ENCODE measurements at regions not wholly inside any gene's neighbourhood (a gene's known extent, or its start where the extent isn't known, plus 50 kb on each side); places are given as distances from the start of the nearest gene placed in this dataset.

DNA sequence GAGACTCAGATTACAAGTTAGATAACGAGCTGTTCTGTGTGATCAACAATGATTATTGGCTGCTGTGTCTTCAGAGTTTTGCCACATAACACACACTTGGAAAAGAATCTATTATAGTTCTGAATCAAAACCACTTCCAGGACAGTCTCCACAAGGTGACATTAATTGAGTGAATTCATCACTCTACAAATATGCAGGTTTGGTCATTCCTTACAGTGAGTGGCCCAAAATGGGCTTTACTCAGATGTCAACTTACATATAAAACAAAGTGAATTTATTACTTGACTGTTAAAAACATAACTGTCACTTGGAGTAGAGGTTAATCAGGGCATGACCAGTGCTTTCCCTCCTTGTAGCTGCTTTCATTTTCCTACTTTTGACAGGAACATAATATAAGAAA lies 984.3 kb downstream of the REEP3 start:
- no peak for DNase-seq (ENCODE audit: low read depth in 2 of 2)

DNA sequence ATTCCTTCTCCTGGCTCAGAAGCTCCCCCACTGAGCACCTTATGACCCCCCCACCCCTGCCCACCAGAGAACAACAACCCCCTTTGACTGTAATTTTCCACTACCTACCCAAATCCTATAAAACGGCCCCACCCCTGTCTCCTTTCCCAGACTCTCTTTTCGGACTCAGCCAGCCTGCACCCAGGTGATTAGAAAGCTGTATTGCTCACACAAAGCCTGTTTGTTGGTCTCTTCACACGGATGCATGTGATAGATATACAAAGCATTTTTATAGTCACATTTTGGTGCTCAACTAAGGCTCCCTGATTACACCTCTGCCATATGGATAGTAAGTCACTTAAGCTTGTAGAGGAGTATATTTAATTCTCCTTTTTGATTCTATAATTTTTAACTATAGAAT lies 985.8 kb downstream of the REEP3 start:
- DNase-seq (ENCODE audit: low read depth in 2 of 2) = no peak

DNA sequence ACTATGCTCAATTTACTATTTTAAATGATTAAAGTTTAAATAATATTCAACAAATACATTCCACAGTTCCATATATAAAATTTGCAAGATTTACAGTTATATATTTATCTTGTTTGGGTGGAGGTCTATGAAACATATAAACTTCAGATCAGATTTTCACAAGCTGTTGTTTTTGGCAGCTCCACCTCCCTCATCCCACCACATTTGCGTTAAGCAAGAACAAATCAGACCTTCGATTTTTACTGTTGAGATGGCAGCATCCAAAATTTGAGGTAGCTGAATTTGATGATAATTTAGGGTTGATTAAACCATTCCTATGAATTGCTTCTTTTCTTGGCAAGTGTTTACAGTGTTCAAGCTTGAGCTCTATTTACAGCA lies 986.4 kb downstream of the REEP3 start:
- no peak for DNase-seq (ENCODE audit: low read depth in 2 of 2)

DNA sequence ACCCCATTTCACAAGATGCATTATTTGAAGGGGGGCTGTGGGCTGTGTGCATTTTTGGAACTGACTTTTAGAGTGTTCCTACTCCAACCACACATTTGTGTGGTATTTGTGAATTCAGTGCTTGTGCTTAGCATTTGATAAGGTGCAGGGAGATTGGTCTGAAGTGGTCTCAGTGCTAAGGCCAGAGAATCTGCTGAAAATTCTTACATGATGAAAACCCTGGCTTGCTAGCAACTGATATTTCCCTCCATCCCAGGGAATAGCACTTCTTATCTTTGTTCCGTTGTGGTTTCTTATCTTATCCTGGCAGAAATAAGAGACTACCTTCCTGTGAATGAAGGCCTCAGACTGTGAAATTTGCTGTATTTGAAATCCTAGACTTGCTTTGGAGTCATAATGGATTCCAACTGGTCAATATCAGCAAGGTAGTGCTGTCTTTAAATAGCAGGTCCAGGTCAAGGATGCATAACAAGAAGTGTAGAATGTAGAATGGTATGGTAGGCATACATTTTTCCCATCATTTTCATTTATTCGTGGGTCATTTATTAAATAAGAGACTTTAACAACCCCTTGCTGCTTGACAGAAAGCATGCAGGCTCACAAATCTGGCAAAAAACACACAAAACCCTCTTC lies 986.9 kb downstream of the REEP3 start:
- no peak for DNase-seq (ENCODE audit: low read depth in 2 of 2)

DNA sequence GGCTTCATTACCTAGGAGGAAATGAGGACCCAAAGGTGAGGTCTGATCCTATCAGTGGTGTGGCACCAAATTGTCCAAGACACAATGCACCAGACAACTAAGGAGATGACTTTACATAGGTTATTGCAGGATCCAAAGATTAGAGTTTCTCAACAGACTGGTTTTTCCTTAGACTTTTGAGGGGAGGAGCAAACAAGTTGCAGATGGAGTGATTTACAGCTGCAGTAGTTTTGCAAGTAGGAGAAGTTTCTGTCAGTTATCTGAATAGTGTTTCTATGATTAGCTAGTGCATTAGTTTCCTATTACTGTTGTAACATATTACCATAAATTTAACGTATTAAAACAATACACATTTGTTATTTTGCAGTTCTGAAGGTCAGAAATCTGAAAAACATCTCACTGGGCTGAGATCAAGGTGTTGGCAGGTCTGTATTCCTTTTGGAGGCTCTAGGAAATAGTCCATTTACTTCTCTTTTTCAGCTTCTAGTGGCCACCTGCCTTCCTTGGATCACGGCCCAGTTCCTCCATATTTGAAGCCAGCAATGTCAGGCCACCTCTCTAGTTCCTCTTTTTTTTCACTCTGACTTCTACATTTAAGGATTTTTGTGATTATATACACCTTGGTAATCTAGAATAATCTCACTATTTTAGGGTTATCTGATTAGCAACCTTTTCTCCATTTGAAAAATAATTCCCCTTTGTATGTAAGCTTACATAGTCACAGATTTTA lies 994.9 kb downstream of the REEP3 start:
- DNase-seq (ENCODE audit: low read depth in 2 of 2) = no peak

DNA sequence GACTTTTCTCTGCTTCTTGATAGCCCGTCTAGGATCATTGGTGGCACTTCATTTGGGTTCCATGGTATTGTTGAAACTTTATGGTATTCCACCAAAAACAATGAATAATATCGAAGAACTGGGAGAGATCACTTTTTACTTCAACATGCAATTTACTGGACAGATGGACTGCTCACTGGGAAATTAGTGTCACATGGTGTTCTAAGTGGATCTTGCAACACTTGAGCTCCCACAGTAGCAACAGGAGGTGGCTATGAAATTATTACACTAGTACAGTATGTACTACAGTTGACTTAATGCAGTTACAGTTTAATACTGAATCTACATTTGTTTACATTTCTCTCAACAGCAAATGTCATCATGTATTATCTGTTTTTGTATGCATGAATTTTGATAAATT lies 997.3 kb downstream of the REEP3 start:
- DNase-seq (ENCODE audit: low read depth in 2 of 2) = no peak

DNA sequence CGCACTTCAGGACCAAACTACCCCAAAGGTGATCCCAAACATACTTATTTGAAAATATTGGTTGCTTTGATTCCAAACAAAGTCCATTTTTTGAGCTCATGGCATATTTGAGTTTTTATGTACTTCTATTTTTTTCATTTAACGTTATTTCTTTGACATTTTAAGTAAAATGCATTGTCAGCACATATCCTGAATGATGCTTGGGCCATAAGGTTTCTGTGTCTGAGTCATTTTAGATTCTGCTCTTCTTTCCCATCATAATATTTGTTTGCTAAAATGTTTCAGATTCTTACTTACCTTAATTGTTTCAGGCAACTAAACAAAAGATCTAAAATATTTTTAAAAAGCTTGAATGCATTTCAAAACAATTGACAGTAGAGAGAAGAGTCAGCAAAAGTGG lies 998.2 kb downstream of the REEP3 start:
- no peak for DNase-seq (ENCODE audit: low read depth in 2 of 2)

DNA sequence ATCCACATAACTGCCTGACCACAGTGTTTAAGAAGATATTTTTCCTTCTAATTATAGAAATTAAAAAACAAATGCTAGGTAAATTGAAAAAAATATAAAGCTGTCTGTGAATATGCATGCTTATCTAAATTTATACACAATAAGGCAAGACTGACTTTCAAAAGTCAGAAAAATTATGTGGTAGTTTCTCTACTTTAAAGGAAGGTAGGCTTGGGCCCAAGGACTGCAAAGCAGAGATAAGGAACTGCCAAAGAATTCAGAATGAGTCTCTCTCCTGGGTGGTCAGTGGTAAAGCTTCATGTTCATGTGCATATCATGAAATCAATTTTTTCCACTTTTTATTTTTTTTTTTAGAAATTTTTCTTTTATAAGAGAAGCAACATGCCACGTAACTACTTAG lies 998.6 kb downstream of the REEP3 start:
- DNase-seq (ENCODE audit: low read depth in 2 of 2) = no peak

DNA sequence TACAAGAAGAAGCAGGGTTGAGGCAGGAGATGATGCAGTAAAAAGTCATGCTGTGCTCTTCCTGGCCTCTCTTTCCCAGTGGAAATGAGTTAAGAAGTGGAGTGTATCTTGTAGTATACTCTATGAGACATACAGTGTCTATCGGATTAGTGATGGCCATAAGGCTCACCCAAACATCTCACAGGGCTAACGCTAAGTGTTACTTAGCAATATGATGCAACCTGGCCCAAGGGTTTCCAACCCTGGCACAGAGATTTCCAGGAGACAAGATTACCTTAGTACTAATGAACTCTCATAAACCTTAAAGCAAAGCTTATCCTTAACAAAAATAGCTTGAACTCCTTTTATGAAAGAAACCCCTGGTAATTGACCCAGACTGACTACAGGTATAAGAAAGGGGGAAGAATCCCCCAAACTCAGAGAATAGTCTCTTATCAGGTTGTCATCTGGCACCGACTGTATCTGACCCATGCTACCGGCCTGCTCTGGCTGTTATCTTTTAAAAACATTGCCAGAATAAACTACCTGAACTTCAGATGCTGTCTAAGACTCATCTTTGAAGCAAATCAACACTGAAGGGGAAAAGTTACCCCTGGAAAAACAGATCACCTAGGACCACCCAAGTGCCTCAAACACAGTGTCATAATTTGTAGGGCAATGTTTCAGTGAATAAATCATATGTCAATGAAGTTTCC lies 1002.0 kb downstream of the REEP3 start:
- no peak for DNase-seq (ENCODE audit: low read depth in 2 of 2)

DNA sequence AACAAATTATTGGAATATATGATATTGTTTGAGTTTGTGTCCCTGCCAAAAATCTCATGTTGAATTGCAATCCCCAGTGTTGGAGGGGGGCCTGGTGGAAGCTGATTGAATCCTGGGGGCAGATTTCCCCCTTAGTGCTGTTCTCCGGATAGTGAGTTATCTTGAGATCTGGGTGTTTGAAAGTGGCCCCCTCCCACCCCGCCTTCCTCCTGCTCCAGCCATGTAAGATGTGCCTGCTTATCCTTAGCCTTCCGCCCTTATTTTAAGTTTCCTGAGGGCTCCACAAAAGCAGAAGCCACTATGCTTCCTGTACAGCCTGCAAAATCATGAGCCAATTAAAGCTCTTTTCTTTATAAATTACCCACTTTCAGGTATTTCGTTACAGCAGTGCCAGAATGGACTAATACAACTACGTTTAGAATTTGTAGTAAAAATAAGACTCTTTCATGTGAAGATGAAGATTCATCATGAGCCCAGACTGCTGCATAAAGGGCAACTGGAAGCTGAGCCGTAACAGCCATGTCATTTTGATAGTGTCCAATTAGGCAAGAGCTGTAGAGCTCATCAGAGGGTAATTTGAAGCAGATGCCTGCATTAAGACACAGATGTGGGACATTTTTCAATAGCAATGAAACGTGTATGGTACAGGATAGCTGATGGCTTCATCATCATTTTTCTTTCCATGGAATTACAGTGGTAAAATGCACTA lies 1007.2 kb downstream of the REEP3 start:
- DNase-seq (ENCODE audit: low read depth in 2 of 2) = no peak

DNA sequence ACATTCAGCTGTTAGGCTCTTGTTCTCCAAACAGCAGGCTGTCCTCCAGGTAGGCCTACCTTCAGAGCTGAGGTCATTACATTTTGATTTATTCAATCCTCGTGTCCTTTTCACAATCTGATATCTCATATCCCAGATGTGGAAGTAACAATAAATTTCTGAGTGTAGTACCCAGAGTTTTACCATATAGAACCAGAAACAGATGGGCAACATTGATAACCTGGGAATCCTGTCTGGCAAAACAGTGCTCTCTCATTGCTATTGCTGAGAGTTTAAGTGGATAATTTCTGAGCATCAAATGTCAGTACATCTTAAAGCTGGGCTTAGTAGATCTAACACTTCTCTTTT lies 1007.8 kb downstream of the REEP3 start:
- no peak for DNase-seq (ENCODE audit: low read depth in 2 of 2)

DNA sequence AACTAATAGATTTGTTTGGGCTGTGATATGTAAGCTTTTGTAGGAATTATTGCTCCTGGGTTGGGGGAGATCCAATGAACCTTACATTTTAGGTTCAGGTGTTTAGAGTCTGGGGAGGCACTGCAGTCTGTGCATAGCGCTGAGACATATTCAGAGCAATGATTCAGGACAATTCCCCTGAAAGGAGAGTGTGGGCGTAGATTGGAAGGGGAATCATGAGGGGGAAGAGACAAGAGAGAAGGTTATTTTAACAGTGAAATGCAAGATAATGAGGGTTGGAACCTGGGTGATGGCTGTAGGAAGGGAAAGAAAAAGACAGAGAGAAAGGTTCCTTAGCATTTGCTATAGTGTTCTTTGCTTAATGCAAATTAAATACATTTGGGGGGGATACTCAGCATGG lies 1013.4 kb downstream of the REEP3 start:
- no peak for DNase-seq (ENCODE audit: low read depth in 2 of 2)

DNA sequence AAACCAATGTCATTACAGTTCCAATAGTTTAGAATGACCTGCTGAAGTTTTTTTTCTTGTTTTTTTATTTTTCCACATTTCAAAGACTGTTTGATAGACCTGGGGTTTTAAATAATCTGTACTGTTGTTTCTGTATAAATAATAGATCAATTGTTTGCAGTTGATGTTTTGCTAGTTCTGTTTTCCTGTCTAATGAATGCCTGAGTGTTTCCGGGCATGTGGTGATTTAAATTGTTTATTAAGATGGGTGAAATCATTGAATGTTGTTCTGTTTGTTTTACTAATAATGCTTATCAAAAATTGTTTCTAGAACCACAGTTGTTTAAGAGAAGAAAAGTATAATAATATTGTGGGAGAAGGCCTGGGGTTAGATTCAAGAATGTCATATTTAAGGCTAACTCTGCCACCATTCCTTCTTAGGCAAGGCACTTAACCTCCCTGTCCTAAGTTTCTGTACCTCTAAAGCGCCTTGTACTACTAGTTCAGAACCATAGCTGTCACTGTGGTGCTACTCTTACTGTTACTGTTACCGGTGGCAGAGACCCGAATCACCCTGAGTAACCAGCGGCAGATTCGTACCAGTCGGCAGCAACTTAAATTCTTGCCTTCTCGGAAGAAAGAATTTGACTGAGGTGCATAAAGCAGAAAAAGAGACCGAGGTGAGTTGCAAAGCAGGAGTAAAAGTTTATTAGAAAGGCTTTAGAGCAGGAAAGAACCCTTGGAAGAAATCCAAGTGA lies 1014.1 kb downstream of the REEP3 start:
- DNase-seq (ENCODE audit: low read depth in 2 of 2) = no peak

DNA sequence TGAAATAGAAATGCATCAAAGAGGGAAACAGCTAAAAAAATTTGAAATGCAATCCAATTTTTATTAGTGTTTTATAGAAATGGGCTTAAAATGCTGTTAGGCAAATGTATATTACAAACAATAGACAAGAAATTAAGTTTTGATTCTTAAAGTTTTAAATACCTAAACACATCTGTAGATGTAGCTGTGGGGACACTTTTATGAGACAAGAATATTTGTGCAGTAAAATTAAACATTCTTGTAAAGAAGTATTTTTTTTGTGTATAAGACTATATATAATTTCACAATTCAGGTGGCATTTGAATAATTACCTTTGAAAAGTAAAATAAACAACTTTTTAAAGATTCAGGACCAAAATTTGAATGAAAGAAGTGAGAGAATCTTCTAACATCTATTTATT lies 1015.9 kb downstream of the REEP3 start:
- no peak for DNase-seq (ENCODE audit: low read depth in 2 of 2)

DNA sequence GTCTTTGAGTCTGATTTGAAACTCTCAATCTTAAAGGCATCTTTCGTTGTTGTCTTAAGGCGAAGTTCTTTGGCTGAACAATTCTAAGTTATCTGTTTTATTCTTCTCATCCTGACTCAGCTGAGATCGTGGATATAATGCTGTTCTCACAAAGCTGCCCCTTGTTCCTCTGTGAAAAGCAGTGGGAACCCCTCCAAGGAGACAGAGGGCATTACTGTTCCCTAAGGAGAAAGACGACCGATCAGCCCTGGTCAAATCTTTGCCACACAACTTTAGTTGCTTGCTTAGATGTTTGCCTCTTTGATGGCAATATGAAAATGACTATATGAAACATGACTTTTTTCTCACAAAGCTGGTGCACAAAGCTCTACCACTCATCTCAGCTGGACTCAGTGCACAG lies 1016.7 kb downstream of the REEP3 start:
- DNase-seq (ENCODE audit: low read depth in 2 of 2) = no peak

DNA sequence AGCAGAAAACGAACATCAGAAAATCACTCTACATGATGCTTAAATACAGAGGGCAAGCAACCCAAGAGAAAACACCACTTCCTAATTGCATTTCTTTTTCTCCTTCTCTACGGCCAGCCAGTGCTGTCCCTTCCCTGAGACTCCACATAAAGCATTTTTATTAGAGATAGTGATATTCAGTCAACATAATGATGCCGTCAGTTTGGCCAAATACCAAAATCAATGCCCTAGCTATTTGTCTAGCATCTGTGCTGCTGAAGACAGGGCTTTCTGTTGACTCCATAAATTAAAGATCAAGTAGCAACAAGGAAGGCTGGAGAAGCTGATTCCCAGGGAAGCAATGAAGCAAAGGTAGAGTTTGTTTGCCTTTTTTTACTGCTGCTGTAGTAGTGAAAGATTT lies 1024.9 kb downstream of the REEP3 start:
- DNase-seq (ENCODE audit: low read depth in 2 of 2) = no peak

DNA sequence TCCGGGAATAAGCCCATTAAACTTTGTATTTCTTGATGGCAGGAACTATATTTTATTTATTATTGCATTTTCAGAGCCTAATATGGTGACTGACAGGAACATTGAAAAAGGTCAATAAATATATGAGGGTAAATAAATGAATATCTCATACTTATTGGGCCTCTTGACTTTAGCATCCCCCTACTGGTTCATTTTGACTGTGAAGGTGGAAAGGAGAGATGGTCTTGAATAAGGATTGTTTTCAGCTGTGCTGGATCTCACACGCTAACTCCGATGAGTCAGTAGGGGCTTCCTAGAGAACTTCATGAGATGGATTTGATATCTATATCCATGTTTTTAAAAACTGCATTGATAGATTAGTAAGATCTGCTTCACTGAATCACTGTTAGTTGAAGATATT lies 1026.0 kb downstream of the REEP3 start:
- no peak for DNase-seq (ENCODE audit: low read depth in 2 of 2)

DNA sequence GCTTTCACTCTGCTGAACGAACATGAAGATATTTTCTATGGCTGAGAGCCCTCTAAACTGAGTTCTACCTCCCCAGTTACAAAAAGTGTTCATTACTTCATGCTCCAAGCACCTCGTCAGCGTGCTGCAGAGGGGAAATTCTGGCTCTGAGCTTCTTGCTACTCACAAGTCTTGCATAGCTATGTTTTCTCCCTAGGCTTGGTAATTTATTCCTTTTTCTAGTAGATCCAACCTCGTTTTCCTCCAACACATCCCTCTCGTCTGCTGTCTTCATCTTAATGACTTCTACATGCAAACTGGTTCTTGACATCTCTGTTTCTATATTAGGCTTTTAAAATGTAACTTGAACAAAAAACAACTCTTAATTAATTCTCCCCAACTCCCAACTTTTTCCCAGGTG lies 1034.5 kb downstream of the REEP3 start:
- DNase-seq (ENCODE audit: low read depth in 2 of 2) = no peak

DNA sequence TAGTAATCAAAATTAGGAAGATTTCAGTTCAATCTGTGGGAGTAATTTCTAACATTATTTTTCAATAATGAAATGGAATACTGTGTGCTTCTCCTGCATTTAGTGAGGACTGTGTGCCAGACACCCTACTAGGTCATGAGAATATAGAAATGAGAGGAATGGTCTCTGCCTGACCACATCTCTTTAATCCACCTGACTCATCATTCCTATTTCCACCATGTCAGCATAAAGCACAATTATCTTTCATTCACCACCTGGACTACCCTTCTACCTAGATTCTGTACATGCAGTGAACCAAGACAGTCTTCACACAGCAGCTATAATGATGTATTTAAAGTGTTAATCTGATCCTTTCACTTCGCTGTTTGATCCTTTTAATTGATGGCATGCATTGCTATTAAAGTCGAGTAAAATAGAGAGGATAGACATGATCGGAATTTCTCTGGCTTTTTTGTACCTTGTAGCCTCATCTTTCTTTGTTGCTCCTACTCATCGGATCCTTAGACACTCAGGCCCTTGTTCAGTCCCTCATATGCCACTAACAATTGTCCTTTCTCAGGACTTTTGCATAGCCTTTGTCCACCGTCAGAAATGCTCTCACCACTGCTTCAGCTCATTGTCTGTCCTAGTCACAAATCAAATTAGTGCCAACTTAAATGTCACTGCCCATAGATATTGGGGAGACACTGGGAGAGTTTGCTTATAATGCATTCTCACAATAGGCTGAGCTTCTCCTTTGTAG lies 1037.1 kb downstream of the REEP3 start:
- no peak for DNase-seq (ENCODE audit: low read depth in 2 of 2)

DNA sequence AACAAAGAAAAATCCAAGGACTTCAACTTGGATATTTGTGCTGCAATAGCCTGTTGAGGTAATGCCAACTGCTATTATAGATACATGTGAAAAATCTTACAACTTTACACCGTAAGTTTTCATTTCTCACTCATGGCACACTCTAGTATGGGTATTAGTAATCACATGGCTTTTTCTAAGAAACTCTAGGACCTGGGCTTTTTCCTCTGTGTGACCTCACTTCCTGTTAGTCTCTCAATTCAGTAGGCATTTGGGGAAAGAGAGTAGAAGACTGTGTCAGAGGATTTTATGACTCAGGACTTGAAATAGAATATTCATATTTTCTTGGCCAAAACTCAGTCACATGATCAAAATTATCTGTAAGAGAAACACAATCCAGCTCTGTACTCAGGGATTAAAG lies 1049.9 kb downstream of the REEP3 start:
- no peak for DNase-seq (ENCODE audit: low read depth in 2 of 2)

DNA sequence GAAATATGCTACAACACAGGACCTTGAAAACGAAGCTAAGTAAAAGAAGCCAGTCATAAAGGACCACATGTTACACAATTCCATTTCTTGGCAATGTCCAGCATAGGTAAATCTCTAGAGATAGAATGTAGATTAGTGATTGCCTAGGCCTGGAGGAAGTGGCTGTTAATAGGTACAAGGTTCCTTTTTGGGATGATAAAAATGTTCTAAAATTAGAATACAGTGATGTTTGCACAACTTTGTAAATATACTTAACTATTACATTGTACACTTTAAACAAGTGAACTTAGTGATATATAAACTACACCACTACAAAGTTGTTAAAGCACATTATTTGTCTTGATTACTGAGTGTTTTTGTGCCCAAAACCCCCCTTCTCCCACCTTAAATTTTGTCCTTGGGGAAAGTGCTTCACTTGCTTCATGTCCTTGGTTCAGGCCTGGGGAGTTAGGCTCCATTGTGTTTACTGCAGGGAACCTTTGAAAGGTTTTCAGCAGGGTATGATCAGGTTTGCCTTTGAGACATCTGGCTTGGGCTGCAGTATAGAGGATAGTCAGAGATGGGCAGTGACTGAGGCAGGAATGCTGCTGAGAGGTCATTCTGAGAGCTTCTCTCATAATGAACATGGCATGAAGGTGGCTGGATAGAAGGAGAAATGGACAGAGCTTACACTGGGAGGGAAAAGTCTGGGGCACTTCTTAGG lies 1052.6 kb downstream of the REEP3 start:
- DNase-seq (ENCODE audit: low read depth in 2 of 2) = no peak
